ENCODE measurements at regions not wholly inside any gene's neighbourhood (a gene's known extent, or its start where the extent isn't known, plus 50 kb on each side); places are given as distances from the start of the nearest gene placed in this dataset.

GRCh38 chr11:44472916-44473315 is 92.5 kb upstream of the CD82 start:
- TF ChIP-seq CTCF (IDR thresholded peaks at IDR 0.05) (no peak), POLR2A (IDR thresholded peaks at IDR 0.05) (no peak)
